HG03521 (cell line): ENCODE measurements at regions not wholly inside any gene's neighbourhood (a gene's known extent, or its start where the extent isn't known, plus 50 kb on each side); places are given as distances from the start of the nearest gene placed in this dataset.
A peak's percentile ranks its signal among the peaks of the same experiment; 100 is the strongest.
"Not testable (repeated sequence)": the region's sequence is repeated elsewhere in the genome, so short reads cannot be mapped to it uniquely, and the experiment has no call there.

Experiments
- ATAC-seq: cut with Tn5 transposase; IDR thresholded peaks from one replicate; pipeline ENCODE4 v1.9.1; 2021; ENCODE audit warnings: mild to moderate bottlenecking, moderate library complexity; ENCODE audit not compliant: unreplicated experiment

DNA sequence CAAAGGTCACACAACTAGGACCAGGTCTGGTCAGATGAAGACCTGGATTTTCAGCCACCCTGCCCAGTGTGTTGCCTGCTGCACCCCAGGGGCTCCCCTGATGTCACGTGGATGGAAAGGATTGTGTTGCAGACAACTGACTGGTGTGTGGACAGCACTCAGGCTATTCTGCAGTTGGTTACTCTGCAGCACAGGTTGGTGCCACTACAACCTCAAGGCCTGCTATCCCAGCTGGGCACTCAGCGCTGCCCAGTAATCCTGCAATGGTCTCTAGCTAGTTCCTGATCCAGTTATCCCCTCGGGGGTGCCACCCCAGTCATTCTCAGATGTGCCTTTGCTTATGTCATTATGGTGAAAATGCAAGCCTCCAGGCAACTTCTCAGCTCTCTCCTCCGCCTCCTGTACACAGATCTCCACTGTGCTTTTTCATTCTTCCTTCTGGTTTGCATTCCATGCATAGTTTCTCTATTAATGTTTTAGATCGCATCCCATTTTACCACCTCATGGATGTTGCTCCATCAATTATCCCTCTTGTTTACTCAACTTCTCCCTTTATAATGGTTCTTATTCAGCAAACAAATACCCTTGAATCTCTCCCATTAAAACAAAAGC lies 503.2 kb upstream of the CAMK1G start:
- no peak for ATAC-seq

DNA sequence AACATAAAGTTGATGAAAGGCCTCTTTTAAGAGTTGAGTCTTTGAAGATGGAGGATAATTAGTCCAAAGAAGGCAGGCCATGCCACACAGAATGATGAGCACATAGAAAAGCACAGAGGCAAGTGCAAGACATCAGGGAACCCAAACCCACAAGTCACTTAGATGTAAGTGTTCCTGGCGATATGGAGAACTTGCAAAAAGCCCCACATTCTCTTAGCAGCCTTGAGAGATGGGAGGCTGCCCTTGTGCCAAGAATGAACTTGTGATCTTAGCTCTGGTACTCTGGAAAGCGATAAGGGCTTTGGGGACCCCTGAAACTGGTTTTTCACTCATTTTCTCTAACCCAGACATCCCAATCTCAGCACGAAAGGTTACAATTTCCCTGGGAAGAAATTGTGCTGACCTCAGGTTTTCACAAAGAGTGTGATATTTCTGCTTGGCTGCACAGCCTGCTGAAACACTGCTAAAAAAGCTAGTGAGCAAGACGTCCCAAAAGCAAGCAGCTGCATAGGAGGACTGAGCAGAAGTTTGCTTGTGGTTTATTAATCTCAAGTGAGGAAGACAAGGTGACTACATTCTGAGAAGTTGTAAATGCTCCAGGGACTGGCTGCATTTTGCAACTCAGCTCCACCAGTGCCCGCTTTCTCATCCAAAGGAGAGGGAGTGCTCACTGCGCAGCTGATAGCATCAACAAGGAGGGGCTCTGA lies 496.9 kb upstream of the CAMK1G start:
- ATAC-seq = peak; percentile 82

DNA sequence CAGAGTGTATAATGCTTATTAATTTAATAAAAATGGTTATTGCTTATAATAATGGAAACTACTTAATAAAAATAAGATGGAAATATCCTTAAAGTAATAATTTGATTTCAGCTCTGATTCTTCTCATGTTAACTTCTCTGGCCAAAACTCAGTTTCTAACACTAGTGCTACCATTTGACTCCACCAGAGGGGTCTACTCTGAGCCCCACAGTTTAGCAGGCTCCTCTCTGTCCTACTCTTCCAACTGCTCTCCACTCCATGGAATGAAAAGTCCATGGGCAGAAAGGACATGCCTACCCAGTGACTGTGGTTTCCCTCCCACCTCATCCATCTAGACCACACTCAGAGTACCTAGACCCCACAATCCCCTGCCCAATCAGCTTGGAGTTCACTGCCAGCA lies 489.1 kb upstream of the CAMK1G start:
- no peak for ATAC-seq

DNA sequence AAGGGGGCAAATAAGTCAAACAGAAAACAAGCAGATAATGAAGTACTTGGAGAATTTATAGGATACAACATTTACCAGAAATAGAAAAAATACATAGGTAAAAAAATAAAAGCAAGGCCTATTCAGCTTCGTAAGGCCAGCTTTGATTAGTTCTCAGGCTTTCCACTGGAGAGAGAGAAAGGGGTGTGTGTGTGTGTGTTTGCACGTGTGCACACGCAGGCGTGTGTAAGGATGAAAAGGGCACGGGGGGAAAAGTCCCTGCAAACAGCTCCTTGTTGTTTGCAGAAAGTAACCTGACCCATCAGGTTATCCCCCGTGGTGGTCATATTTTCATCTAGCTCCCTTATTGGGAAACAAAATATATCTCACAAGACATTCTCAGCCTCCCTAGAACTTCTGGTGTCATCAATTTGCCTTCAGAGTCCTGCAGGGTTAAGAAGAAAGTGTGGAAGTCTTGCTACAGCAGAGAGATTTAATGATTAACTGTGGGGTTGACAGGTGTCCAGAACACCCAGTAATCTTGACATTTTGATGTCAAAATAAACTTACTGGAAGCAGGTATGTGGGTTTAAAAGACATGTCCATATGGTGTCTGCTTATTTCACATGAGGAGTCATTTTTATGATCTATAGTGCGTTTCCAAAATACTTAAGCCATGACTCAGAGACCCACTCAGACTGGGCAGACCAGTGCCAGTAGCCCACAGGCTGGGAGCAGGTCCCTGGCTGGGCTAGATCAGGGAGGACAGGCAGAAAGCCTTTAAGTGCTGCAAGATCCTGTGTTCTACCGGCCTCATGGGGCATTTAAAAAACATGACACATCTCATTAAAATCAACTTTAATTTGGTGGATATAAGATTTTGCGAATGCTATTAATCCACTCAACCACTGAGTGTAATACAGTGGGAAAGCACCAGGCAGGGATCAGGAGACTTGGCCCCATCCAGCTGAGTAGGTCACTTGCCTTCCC lies 487.6 kb upstream of the CAMK1G start:
- no peak for ATAC-seq

DNA sequence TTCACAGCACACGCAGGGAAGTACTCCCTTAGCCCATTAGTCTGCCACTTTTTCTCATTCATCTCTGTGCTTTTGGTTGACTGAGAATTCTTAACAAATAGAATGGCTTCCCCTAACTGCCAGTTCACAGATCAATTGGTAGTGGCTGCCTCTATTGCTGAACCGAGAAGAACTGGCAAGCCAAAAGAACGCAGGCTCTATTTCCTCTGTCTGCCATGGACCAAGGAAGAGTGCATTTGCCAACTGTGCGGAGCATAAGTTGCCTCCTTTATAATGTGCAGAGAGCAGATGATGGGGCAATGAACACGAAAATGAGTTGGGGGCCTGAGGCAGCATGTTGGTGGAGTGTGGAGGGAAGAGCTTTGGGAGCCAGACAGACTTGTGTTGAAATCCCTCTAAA lies 483.1 kb upstream of the CAMK1G start:
- ATAC-seq = no peak

DNA sequence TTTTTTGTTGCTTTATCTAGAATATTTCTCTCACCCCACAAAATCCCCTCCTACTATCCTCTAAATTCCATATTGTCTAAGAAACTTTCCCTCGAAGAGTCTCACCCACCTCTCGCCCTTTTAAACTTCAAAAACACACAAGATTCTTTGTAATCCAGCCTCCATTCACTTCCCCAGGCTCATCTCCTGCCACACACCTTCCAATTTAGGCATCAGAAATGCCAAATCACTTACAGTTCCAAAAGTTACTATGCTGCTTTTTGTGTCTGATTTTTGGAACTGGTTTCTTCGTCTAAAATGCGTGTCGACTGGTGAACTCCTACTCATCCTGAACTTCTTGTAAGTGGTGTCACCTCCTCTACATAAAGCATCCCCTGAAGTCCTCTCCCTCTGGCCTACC lies 482.4 kb upstream of the CAMK1G start:
- ATAC-seq = no peak

DNA sequence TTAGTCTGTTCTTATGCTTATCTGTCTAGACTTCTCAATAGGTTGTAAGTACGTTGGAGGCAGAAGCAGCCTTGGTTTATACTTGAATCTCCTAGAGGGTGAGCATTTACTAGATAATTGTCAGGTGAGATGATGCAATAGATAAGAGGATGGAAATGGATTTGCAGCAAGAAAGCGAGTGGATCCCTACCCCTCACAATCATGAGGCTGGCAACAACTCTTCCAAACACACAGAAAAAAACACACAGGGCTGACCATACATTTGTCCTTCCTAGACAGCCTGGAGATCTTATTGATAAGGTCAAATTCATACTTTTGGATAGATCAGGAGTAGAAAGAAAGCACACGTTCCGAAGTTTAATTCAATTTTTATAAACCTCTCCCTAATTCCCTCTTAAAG lies 481.4 kb upstream of the CAMK1G start:
- ATAC-seq = no peak

DNA sequence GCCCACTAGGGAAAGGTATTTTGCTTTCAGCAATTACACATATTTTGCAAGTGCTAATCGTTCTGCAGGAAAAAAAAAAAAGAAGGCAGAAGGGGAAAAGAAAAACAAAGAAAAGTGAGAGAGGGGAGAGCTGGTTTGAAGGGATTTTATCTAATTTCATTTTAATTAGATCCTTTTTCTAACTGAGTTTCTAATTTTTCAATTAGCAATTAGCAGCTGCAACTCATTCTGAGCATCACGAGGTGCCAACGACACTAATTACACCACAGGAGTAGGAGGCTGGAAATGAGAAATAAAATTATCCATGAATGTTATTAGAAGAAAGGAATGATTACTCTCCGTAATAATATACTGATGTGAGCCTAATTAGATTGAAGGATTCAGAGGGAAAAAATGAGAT lies 481.0 kb upstream of the CAMK1G start:
- no peak for ATAC-seq

DNA sequence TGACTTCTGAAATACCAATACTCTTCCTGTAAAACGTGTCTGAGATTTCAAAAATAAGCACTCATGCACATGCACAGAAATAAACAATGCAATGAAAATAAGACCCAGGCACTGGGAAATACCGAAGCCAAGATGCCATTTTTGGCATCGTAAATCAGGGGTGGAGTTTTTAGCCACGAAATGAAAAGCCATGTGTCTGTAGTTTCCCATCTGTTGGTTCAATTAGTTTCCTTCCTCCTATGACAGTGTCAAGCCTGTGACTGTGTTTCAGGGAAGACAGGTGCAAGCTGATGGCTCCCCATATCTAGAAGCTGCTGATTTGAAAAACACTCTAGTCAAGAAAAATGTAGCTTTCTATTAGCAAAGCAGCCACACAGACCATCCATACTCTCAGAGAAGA lies 480.4 kb upstream of the CAMK1G start:
- ATAC-seq = no peak

DNA sequence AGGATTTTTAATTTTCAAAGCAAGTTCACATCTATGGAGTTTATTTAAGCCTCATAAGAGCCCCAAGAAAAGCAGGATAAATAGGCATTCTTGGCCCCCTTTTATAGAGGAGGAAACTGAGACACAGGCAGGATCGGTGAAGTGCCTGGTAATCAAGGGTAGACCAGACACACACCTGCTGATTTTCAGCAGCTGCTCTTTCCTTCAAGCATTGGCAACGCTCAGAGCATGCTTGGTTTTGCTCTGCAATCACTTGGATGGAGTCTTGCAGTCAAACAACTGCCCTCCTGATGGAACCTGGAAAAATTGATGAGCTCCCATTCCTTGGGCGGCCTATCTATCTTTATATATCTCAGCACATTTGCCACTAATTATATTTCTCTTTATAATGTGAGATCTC lies 478.9 kb upstream of the CAMK1G start:
- no peak for ATAC-seq

DNA sequence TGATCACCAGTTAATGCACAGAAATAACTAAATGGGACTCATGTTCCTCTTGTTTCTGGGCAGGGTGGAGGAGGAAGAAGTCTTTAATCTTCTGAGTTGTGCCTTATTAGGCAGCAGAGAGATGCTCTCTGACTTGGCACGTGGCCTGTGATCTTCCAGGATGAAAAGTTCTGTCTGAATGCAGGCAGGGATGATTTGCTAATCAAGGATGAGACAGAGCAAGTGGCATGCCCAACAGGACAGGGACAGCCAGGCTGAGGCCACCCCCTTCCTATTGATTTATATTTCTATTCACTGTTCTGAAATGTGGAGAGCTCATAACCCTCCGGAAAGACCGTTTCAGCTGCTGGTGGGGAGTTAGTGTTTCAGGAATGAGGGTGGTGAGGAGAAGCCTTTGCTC lies 477.8 kb upstream of the CAMK1G start:
- ATAC-seq = no peak

DNA sequence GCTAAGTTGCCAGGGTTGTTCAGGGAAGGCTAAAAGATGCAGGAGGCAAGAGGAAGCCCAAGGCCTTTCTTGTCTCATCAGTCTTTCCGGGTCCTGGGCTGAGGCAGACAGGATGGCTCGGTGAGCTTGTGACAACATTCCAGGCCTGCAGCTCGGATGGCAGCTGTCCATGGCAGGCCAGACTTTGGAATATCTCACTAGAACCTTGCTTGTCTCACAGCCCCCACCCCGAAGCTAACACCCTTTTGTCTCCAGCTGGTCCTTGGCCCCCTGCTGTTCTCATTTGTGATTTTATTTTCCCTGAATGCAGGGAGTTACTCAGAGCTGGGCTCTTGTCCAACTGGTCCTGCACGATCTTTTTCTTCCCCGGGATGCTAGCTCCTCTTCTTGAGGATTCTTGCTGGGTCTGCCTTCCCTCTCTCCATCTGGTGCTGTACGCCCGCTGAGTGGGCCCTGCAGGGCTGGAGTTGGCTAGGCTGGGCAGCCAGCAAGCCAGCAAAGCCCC lies 477.2 kb upstream of the CAMK1G start:
- ATAC-seq = no peak

DNA sequence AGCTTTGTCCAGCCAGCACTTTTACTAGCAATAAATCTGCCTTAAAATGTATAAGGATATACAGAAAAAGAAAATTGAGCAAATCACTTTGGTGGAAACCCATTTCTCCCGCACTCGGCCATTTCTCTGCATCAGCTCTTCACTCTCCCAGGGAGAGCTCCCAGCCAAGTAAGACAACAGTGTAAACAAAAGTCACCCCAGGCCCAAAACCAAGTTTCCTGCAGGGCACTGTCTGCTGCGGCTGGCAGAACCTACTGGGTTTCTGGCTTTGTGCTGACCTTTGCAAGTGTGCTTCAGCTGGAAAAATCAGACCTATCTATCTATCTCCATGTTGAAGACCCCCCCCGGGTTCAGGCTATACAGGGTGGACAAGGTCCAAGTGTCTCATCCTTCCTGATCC lies 476.7 kb upstream of the CAMK1G start:
- ATAC-seq = no peak

DNA sequence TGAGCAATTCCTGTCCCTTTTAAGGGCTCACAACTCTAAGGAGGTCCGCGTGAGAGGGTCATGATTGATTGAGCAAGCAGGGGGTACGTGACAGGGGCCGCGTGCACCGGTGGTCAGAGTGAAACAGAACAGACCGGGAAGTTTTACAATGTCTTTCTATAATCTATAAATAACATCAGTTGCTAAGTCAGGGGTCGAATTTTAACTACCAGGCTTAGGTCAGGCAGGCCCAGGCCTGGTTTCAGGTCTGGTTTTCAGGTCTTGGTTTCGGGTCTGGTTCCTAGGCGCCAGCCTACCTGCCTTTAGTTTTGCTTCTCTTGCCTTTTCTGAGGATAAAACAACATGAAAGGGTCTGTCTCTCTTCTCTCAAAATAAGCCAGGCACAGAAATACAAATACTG lies 476.0 kb upstream of the CAMK1G start:
- ATAC-seq = peak; percentile 55

DNA sequence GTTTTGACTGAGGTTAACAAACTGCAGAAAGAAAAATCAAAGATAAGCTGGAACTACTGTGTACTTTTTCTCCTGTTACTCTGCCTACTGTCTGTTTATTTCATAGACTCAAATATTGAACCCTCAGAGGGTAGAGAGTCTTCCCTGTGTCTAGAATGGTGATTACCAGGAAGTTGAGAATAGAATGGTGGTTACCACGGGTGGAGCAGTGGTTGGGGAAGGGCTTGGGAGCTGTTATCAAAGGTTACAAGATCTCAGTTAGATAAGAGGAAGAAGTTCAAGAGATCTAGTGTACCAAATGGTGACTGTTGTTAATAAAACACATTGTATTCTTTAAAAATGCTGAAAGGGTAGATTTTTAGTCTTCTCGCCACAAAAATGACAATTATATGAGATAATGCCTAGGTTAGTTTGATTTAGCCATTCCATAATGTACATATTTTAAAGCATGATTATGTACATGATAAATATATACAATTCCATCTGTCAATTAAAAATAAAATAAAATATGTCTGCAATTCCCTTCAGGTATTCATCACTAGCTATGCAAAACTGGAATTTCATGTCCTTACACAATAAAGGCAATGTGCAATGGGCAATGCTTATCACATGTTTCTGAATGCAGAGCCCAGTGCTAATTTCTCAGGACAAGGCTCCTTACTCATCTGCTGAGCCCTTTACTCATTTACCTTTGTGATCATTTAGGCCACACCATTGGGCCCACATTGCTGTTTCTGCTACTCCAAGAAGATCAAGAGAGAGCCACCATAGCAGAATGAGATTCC lies 474.3 kb upstream of the CAMK1G start:
- no peak for ATAC-seq

DNA sequence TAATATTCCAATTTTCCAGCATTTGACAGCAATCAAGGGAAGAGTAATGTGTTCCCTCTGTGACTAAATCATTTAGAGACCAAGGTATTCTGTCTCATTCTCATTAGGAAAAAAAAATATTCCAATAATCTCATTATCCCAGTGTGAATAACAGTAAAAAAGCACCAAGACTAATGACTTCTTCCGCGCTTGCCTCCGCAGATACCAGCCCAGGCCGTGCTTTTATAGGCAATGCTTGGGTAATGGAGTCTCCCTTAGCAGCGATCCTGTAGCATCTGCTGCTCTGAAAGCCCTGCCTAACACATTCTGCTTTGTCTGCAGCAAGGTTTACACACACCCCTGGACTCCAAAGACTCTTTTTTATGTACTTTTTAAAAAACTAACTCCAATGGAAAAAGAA lies 470.0 kb upstream of the CAMK1G start:
- ATAC-seq = no peak

DNA sequence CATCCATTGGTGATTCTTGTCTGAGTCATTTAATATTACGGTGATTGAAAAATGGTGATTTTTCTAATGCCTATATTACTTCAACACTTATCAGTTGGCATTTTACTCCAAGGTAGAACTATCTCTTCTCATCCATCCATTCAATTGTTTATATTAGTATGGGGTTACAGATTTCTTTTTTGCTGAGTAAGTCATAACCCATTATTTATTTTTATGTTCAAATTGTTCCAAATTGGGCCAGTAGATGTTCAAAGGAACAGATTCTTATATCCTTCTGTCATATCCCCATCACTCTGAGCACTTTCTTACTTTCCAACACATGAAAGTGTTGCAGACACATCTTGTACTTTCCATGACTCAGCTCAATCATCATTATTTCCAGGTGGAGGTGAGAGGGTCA lies 466.8 kb upstream of the CAMK1G start:
- ATAC-seq = no peak

DNA sequence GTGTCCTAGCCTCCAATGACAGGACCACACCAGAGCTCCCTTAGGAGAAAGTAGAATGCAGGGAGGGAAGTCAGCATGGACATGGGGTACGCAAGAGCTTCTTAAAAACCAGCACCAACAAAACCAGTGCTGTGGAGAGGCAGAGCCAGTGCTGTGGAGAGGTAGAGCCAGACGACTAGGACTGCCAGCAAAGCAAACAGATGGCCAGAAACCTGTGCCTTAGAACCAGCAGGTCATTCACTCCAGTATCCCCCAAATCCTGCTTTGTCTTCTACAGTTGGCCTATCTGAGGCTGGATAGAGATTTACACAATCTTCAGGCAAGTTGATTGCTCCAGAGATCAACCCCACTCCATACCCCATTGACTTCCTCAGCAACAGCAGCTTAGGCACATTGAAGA lies 459.9 kb upstream of the CAMK1G start:
- ATAC-seq = no peak

DNA sequence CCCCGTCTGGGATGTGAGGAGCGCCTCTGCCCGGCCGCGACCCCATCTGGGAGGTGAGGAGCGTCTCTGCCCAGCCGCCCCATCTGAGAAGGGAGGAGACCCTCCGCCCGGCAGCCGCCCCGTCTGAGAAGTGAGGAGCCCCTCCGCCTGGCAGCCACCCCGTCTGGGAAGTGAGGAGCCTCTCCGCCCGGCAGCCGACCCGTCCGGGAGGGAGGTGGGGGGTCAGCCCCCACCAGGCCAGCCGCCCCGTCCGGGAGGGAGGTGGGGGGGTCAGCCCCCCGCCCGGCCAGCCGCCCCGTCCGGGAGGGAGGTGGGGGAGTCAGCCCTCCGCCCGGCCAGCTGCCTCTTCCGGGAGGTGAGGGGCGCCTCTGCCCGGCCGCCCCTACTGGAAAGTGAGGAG lies 454.4 kb upstream of the CAMK1G start:
- ATAC-seq = not testable (repeated sequence)

DNA sequence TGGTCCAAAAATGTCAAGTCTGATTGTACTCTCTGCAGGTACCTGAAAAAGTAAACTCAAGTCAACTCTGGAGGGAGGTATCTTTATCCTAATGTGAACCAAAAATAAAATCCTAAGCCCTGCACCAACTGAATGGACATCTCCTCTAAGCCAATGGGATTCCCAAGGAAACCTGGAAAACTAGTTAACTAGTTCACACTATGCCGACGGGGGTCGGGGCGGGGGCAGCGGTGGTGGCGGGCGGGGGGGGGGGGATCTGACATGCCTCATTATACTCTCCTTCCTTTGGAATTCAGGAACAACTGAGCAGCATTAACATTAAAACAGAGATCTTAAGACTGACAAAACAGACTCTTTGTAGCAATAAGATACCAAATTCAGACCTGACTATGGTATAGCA lies 452.6 kb upstream of the CAMK1G start:
- ATAC-seq = no peak
